H1 (cell line): ENCODE measurements at regions not wholly inside any gene's neighbourhood (a gene's known extent, or its start where the extent isn't known, plus 50 kb on each side); places are given as distances from the start of the nearest gene placed in this dataset.

Experiments used
- FOSL1 ChIP-seq: IDR thresholded peaks from 2 replicates; pipeline ENCODE4 v1.6.1; 2011; ENCODE audit warnings: mild to moderate bottlenecking, low read depth, low read length, moderate library complexity; ENCODE audit not compliant: insufficient read depth

DNA sequence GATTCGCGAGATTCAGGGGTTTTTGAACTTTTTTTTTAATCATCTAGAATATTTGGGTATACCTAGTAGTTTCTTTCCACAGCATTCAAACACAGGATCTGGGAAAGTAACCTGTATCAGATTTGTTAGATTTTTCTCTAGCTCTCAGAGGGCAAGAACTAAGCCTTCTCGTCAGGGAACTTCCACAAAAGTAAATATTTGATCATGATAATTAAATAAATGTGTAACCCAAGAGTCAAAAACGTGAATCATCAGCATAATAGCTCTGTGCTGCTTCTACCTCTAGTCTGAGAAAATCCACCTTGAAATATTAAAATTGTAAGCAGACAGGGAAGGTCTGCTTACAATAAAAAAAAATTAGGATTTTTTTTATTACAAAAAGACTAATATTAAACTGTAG lies 225.7 kb upstream of the SPOPL start (continued):
- TF ChIP-seq FOSL1 = no peak
